HEK293 (cell line): ENCODE measurements at regions not wholly inside any gene's neighbourhood (a gene's known extent, or its start where the extent isn't known, plus 50 kb on each side); places are given as distances from the start of the nearest gene placed in this dataset.

Experiments used
- CTCF ChIA-PET: fragments of 350-600 bp; formaldehyde crosslinking; extraction: SDS; loops from one replicate; lab custom pipeline; 2021; ENCODE audit warnings: antibody characterized with exemption; lab: Yijun Ruan, JAX
- POLR2A ChIA-PET: fragments of 300-600 bp; formaldehyde crosslinking; extraction: SDS; loops from one replicate; lab custom pipeline; 2020; ENCODE audit warnings: antibody characterized with exemption, inconsistent platforms; lab: Yijun Ruan, JAX
- H3K27ac ChIP-seq: fragments of 200-500 bp; sonication (Bioruptor generic); 2 replicates; pipeline ENCODE4 v1.5.1; 2014; ENCODE audit warnings: low read depth, low read length, control low read depth, inconsistent platforms; ENCODE audit errors: extremely low read depth
- H3K36me3 ChIP-seq, 2 experiments: fragments of 200-500 bp in 1 of 2; sonication (Bioruptor generic) in 1 of 2; 1 replicate in 1 of 2; 2 replicates in 1 of 2; pipeline ENCODE4 v1.5.1; 2014 to 2017; ENCODE audit warnings: inconsistent platforms in 2 of 2, low read length in 2 of 2; ENCODE audit not compliant: control insufficient read depth in 2 of 2, insufficient read depth in 1 of 2
- H3K4me1 ChIP-seq: fragments of 200-500 bp; sonication (Bioruptor generic); 2 replicates; pipeline ENCODE4 v1.5.1; 2014; ENCODE audit warnings: mild to moderate bottlenecking, low read length, inconsistent platforms; ENCODE audit not compliant: control insufficient read depth, insufficient read depth
- H3K4me3 ChIP-seq: 2 replicates; pipeline ENCODE4 v1.5.1; 2011; ENCODE audit warnings: low read depth, mild to moderate bottlenecking, control low read depth, low read length, moderate library complexity
- H3K9me3 ChIP-seq: fragments of 200-500 bp; sonication (Bioruptor generic); 2 replicates; pipeline ENCODE4 v1.5.1; 2014; ENCODE audit warnings: low read depth, low read length, inconsistent platforms; ENCODE audit not compliant: control insufficient read depth, insufficient read depth
- CTCF ChIP-seq: fragments of 450-650 bp; formaldehyde crosslinking; IDR thresholded peaks from 2 replicates; pipeline ENCODE4 v1.5.1; 2016; ENCODE audit warnings: missing biosample characterization, missing genetic modification characterization
- EGR2 ChIP-seq: fragments of 450-650 bp; formaldehyde crosslinking; IDR thresholded peaks from 2 replicates; pipeline ENCODE4 v1.5.1; 2016; ENCODE audit warnings: low read depth, missing biosample characterization, missing genetic modification characterization
- IKZF3 ChIP-seq: fragments of 450-650 bp; IDR thresholded peaks from 2 replicates; pipeline ENCODE4 v1.5.0; 2018; ENCODE audit warnings: missing biosample characterization, mild to moderate bottlenecking, missing genetic modification characterization, moderate library complexity
- KLF8 ChIP-seq: fragments of 450-650 bp; formaldehyde crosslinking; IDR thresholded peaks from 2 replicates; pipeline ENCODE4 v1.5.1; 2016; ENCODE audit warnings: missing biosample characterization, missing genetic modification characterization
- PBX3 ChIP-seq: sonication (generic); formaldehyde crosslinking; IDR thresholded peaks from 2 replicates; pipeline ENCODE4 v1.8.1; 2022; ENCODE audit warnings: mild to moderate bottlenecking, moderate library complexity, missing genetic modification reagents
- PRDM4 ChIP-seq: fragments of 450-650 bp; formaldehyde crosslinking; IDR thresholded peaks from 2 replicates; pipeline ENCODE4 v1.5.1; 2017; ENCODE audit warnings: missing biosample characterization, missing genetic modification characterization
- ZEB2 ChIP-seq: fragments of 450-650 bp; formaldehyde crosslinking; IDR thresholded peaks from 2 replicates; pipeline ENCODE4 v1.5.1; 2016; ENCODE audit warnings: missing biosample characterization, missing genetic modification characterization
- ZNF202 ChIP-seq: fragments of 450-650 bp; formaldehyde crosslinking; IDR thresholded peaks from 2 replicates; pipeline ENCODE4 v1.5.1; 2016; ENCODE audit warnings: missing biosample characterization, missing genetic modification characterization, borderline replicate concordance
- ZNF404 ChIP-seq: fragments of 450-650 bp; formaldehyde crosslinking; IDR thresholded peaks from 2 replicates; pipeline ENCODE4 v1.5.1; 2017; ENCODE audit warnings: missing biosample characterization, missing genetic modification characterization
- ZNF433 ChIP-seq: fragments of 450-650 bp; formaldehyde crosslinking; IDR thresholded peaks from 2 replicates; pipeline ENCODE4 v1.5.1; 2016; ENCODE audit warnings: missing biosample characterization, missing genetic modification characterization, low read depth
- ZNF48 ChIP-seq: fragments of 450-650 bp; formaldehyde crosslinking; IDR thresholded peaks from 2 replicates; pipeline ENCODE4 v1.5.1; 2016; ENCODE audit warnings: missing biosample characterization, missing genetic modification characterization
- ZNF518A ChIP-seq: fragments of 450-650 bp; formaldehyde crosslinking; conservative IDR thresholded peaks from 2 replicates; pipeline ENCODE4 v1.5.1; 2016; ENCODE audit warnings: low read depth, missing biosample characterization, missing genetic modification characterization
- ZNF530 ChIP-seq: fragments of 450-650 bp; formaldehyde crosslinking; IDR thresholded peaks from 2 replicates; pipeline ENCODE4 v1.5.1; 2016; ENCODE audit warnings: low read depth, missing biosample characterization, missing genetic modification characterization
- ZNF843 ChIP-seq: fragments of 450-650 bp; formaldehyde crosslinking; IDR thresholded peaks from 2 replicates; pipeline ENCODE4 v1.5.1; 2016; ENCODE audit warnings: missing biosample characterization, missing genetic modification characterization
- TF ChIP-seq, protein P1 (sequence below): fragments of 450-650 bp; formaldehyde crosslinking; IDR thresholded peaks from 2 replicates; pipeline ENCODE4 v1.5.1; 2016; ENCODE audit warnings: missing biosample characterization, missing genetic modification characterization, borderline replicate concordance

DNA sequence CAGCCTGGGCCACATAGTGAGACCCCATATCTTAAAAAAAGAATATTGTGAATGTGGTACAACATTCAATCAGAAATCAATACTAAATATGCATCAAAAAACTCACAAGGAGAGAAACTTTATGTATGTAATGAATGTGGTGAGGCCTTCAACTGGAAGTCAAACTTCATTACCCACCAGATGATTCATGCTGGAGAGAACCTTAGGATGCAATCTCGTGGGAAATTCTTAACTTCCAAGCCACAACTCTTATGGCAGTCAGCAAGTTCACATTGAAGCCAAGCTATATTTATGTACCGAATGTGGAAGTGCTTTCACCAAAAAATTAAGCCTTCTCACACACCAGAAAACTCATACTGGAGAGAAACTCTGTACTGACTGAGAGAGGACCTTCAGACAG is 84.5 kb upstream of the UXT start:
- Histone ChIP-seq H3K36me3 (no peaks in the 10 kb centered on the region), H3K4me1 (no peaks in the 10 kb centered on the region), H3K9me3 (no peaks in the 10 kb centered on the region), H3K4me3 (no peak overlapping the region), H3K27ac (no peak overlapping the region)
- ChIA-PET CTCF (no interaction called here), POLR2A (no interaction called here)
- TF ChIP-seq CTCF (no peak), PRDM4 (tag by site-specific recombination) (no peak), ZEB2 (no peak), KLF8 (tag by site-specific recombination) (no peak), ZNF404 (no peak), ZNF530 (tag by site-specific recombination) (no peak), ZNF202 (tag by site-specific recombination) (no peak), ZNF48 (no peak), EGR2 (tag by site-specific recombination) (no peak), ZNF843 (tag by site-specific recombination) (no peak), ZNF433 (tag by site-specific recombination) (no peak), ZNF518A (no peak), IKZF3 (tag by site-specific recombination) (no peak), PBX3 (no peak)
- TF ChIP-seq, protein P1, sequence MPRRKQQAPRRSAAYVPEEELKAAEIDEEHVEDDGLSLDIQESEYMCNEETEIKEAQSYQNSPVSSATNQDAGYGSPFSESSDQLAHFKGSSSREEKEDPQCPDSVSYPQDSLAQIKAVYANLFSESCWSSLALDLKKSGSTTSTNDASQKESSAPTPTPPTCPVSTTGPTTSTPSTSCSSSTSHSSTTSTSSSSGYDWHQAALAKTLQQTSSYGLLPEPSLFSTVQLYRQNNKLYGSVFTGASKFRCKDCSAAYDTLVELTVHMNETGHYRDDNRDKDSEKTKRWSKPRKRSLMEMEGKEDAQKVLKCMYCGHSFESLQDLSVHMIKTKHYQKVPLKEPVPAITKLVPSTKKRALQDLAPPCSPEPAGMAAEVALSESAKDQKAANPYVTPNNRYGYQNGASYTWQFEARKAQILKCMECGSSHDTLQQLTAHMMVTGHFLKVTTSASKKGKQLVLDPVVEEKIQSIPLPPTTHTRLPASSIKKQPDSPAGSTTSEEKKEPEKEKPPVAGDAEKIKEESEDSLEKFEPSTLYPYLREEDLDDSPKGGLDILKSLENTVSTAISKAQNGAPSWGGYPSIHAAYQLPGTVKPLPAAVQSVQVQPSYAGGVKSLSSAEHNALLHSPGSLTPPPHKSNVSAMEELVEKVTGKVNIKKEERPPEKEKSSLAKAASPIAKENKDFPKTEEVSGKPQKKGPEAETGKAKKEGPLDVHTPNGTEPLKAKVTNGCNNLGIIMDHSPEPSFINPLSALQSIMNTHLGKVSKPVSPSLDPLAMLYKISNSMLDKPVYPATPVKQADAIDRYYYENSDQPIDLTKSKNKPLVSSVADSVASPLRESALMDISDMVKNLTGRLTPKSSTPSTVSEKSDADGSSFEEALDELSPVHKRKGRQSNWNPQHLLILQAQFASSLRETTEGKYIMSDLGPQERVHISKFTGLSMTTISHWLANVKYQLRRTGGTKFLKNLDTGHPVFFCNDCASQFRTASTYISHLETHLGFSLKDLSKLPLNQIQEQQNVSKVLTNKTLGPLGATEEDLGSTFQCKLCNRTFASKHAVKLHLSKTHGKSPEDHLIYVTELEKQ (tag by site-specific recombination) = no peak
